GM19035 (cell line): ENCODE measurements at regions not wholly inside any gene's neighbourhood (a gene's known extent, or its start where the extent isn't known, plus 50 kb on each side); places are given as distances from the start of the nearest gene placed in this dataset.

Experiments used
- ATAC-seq: cut with Tn5 transposase; IDR thresholded peaks from one replicate; pipeline ENCODE4 v1.9.1; 2021; ENCODE audit not compliant: unreplicated experiment

DNA sequence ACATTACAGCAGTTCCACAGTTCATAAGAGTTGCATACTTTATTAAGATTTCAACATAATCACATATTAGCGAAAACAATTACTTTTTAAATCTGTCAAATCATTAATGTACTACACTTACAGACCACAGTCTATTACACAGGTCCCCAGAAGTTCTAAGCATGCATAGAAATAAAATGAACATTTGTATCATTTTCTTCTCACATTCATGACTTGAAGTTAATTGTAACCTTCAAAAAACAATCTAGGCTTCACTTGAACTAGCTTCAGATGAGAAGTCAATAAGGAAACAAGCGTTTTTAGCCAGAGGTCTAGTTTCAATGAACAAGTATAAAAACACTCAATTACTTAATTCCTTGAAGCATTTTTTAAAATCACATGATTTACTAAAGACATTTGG, 238.3 kb downstream of the HACE1 start:
- ATAC-seq, result no peak

DNA sequence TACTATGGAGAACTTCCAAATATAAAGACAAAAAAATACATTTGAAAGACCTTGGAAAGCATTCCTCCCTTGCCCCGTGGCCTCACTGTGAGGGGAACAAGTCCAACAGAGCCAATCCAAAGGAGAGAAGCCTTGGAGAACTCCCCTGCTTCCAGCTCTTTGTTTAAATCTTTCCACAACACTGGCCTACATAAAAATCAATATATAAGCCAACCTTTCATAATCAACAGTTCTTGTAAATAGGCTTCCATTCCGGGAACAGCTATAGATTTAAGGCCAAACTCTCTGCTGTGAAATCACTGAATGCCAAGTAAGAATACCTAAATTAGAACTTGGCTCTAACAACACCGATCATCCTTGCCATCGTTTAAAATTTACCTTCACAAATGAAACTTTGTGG, 242.1 kb downstream of the HACE1 start:
- no peak for ATAC-seq

DNA sequence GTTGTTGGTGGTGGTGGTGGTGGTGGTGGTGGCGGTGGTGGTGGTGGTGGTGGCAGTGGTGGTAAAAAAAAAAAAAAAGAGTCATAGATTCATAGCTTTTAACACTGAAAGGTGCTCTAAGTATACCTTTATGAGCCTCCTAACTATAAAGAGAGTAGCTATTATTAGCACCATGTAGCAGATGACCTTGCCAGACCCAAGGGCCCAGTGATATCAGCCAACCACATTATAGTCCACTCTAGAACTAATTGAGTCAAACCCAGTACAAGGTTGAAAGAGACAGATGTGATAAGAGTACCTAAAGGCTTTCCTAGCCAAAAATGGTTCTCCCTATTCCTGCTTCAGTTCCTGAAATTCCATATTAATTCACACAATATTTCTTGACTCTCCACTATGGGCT, 245.3 kb downstream of the HACE1 start:
- no peak for ATAC-seq

DNA sequence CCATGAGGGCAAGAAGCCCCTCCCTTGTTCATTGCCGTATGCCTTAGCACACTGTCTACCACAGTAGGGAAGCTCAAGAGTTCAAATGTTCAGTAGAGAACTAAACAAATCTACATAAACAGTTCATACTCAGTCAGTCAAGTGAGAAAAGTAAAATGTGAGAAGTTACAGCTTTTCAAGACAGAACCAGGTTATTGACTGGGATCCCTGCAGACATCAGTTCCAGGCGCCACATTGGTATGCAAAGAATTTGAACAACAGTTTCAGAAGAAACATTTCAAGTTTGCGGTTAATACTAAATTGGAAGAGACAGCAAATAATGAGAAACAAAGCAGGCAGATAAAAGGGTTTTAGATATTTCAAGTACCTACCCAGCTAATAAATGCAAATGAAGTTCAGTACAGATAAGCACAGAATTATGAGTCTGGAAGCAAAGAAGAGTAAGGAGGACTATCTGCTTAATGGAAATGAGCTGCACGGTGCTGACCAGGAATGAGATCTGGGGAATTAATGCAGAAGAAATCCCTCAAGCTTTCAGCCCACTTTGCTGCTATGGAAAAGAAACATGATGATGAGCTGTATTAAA, 246.2 kb downstream of the HACE1 start:
- ATAC-seq, result no peak

DNA sequence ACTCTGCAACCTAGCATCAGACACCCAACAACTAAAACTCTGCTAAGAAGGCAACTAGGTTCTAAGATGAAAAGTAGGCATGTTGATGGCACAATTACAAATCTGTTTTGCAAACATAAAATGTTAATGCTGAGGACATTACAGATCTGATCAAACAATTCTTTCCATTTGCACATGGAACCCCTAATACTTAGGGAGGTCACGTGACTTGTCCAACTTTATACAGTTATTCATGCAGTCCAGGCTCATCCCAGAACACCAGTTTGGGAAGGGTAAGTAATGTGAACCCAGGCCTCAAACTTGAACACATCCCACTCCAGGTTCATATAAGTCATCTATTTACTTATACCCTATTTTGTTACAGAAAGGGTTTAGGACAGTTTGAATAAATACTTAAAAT, 247.2 kb downstream of the HACE1 start:
- no peak for ATAC-seq

DNA sequence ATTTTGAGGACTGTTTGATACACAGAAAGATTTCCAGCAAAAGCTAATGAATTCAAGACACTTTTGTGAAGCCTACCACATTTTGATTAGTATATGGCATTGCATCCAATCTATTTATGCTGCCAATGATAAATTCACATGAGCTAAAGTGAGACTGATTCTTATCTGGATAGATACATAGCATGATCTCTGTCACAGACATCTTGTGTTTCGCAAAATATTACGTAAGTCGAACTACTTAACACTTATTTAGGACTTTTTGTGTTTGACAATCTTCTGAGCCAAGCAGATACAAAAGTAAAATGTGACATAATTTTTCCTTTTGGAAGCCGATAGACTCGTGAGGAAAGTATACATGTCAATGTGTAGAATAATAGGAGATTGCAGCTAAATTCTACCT, 251.6 kb downstream of the HACE1 start:
- ATAC-seq, result no peak

DNA sequence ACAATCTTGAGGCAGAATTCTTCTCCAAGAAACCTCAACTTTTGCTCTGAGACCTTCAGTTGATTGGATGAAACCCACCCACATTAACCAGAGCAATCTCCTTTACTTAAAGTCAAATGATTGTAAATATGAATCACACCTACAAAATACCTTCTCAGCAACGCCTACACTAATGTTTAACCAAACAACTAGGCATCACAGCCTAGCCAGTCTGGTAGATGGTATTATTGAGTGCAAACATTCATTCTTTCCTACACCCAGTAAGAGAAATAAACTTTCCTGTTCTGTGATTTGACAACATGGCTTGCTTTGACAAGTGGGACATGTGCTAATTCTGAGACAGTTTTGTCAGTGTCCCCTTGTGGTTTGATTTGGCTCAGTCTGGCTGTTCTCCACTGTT, 252.2 kb downstream of the HACE1 start:
- ATAC-seq, result no peak

DNA sequence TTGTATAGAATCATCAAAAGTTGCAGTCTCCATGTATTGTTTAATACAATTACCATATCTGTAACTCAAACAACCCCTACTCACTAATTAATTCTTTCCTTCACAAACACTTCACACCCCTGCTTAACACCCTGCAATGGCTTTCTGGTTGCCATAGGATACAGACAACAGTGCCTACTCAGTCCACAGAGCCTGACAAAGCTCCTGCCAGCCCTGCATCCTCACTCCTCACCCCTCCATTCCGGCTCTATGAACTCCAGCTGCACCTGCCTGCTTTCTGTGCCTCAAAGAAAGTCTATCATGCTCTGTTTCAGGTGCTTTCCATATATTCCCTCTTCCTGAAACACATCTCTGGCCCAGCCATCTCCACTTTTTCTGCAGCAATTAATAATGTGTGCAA, 253.4 kb downstream of the HACE1 start:
- no peak for ATAC-seq

DNA sequence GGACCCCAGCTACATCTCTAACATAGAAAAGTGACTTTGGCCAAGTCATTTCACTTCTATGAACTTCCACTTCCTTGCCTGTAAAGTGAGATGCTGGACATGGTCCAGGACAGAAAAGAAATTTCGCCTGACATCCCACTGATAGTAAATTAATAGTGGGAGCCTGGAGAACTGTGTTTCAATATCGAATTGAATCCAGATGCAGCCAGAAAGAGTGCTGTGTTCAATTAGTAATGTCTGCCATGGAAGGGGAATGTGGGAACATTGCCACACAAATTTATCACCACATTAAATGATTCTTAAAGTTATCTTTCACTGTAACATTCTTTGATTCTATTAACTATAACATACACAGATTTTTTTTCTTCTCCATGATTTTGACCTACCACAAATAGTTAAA, 255.0 kb downstream of the HACE1 start:
- ATAC-seq, result no peak

DNA sequence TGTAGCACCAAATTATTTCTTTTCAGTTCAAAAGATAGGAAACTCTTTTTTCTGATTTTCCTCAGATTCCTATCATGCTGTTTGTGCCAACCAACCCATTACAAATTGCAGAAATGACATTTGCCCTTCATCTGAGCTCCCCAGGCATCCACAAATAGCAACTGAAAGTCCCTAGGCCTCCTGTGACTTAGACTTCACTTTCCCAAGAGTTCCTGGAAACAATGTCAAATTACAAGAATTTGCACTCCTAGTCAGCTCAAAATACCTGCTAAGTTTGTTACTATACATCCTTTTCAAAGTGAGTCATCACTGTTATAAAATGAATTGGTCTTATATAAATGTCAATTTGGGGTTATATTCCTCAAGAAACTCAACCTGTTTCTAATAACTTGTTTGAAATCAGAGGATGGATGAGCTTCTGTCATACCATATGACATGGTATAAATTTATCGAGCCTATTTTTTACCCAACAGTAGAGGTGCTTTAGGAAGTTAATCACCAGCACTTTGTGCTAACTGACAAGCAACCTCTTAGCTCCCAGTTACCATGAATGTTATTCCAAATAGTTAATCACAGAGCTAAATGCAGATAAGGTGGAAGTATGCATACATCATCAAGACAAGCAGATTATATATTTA, 256.5 kb downstream of the HACE1 start:
- no peak for ATAC-seq

DNA sequence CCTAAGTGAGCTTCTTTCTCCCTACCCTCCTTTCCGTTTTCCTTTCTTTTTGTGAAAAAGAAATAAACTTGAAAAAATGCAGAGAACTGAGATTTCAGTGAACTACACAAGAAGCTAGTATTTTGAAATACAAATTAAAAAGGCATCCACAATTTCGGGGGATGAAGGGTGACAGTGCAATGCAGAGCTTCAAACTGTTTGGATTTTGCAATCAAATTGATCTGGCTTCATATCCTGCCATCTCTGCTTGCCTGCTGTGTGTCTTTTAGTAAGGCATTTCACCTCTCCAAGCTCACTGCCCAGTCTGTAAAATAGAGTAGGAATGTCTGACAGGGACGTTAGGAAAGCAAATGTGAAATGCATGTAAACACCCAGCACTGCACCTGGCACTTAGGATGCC, 258.0 kb downstream of the HACE1 start:
- no peak for ATAC-seq

DNA sequence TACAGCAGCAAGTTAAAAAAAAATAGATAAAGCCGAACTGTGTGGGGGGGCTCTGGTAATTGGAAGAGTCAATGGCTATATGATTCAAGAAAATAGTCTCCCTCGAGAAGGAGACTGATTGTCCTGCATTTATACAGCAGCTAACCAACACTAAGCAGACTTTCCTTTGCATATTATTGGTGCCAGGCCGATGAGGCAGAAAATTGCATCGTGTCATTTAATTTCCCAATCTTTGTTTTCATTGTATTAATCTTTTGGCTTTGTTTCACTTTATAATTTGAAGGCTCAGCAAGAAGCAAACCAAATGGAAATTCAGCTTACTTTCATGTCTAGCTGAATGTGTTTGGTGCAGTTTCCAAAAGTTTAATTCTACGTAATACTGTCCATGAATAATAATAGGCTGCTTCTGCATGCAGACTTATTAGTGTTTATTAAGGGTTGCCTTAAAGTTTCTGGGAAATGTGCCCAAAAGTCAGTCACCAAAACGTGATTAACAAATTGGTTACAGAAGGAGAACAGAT, 258.5 kb downstream of the HACE1 start:
- no peak for ATAC-seq

DNA sequence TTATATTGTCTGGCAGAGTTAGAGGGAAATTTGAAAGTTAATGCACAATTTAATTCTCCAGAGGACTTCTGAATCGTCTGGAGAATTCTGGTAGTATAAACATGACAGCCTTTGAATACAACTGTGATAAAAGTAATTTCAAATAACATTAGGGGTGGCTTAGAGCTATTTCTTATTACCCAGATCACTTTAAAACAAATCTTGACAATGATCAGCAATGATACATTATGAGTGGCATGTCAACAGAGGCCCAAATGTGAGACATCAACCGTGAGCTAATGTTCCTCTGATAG, 259.1 kb downstream of the HACE1 start:
- no peak for ATAC-seq

DNA sequence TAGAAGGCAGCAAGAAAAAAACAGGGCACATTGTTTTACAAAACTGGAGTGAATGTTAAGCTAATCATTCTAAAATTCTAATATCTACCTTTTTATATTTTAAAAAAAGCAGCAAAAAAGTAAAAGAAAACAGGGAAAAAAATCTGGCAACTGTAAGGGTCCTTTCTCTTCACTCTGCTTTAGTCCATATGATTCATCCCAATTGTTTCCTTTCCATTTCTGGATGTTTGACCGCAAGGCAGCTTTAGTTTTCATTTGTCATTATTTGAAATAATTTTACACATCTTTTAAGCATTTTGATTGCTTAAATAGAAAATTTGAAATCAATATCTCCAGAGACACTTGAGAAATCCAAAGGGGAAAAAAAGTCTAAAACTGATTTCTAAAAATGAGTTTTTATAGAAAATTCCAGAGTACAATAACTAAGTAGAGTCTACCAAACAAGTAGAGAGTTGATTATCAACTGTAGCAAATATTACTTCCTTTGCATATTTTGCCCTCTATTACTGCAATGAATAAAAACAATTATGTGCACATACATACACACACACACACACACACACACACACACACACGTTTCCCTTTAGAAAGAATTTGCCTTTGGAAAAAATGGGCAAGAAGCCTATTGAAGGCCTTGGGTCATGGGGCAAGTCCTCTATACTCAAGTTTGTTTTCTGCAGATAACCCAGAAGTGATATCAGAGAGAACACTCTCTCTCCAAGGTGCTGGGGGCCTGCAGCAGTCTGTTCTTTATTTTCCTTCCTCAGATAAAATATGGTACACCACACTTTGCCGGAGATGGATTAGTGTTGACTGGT, 259.7 kb downstream of the HACE1 start:
- no peak for ATAC-seq

DNA sequence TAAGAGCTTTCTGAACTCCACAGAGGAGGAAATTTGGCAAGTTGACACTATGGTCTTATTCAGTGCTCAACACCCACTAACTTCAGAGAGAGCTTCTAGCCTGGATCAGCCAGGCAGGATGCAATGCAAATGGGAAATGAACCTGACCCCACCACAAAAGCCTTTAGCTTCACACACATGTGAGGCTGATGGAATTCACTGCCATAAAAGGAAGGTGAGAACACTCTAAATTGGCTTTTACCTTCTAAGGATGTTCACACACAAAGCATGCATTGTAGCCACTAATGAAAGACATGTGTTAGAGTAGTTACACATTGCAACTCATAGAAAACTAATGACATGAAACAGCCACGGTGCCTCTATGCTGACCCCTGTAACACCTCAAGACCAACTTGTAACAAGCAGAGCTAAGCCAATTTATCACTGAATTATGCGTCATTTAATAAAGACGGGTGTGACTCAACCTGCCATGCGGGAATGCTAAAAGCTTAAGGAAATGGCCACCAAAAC, 262.1 kb downstream of the HACE1 start:
- no peak for ATAC-seq

DNA sequence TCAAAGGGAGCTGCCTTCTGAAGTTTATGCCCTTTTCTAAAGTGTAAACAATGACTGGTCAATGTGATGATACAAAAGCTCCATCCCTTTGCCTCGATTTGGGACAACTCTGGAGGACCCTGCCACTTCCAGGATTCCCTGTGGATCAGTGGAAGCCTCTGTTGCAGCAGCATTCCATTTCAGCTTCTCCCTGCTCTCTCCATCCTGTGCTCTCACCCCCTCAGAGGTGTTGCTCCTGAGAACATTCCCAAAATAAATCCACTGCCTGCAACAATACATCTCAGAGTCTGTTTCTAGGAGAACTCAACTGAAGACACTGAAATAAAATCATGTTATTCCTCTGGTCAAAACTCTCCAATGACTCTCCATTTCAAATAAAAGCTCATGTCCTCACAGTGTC, 263.6 kb downstream of the HACE1 start:
- ATAC-seq, result no peak

DNA sequence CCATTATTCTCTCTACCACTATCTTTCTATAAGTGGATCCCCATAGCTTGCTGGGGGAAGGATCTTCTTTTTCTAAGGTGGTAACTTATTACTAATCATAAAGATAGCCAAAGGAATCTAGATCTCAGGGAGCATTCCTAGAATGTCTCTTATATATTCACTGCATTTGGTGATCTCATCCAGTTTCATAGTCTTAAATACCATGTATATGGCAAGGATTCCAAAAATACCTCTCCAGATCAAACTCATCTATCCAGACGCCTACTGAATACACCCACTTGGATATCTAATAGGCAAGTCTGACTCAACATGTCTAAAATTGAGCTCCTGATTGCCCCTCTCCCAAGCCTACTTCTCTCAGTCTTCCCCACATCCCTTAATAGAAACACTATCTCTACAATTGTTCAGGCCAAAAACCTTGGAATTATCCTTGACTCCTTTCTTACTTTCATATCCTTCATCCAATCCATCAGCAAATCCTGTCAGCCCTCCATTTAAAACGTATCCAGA, 264.4 kb downstream of the HACE1 start:
- ATAC-seq, result no peak

DNA sequence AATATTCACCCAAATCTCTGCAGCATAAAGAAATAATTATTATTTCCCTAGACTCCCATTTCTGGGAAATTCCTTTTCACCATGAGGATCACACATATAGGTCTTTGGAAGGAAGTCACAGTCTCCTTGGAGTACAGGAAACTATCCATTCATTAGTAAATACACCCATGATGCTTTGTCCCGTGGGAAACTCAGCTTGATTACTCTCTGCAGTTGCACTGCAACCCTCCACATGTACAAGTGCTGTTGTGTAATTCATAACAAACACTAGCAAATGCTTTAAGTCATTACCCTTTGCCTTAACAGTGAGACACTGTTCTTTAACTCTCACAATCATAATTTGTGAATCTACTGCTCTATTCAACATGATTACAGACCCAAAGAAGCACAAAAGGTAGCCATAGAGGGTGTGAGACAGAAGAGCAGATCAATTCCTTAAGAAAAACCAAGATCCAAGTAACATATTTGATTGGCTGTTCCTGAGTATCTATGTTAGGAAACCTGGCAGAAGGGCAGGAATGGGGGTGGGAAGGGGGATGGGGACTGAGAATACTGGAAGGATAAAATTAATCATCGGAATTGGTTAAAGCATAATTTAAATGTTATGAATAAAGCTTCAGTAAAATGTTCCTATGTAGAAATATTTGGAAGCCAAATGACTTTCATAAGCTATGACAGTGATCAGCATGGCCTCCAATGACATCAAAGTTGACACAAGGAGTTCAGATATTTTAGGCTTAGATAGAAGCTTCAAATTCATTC, 268.0 kb downstream of the HACE1 start:
- no peak for ATAC-seq

DNA sequence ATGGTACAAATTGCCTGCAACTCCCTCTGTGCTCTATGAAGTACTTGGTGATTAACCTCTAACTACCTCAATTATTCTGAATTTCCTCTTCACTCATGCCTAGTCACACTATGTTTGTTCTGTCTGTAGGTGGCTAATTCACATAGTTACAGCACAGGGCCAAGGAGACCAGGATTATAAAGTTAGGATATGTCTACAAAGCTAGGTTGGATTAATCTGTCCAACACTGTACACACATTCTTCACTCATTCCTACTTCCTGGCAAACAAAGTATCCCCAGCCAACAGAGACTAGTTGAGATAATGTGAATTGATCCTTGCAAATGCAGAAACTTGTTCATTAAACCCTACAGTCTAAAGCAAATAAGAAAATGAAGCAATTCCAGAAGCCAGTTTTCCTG, 269.8 kb downstream of the HACE1 start:
- no peak for ATAC-seq

DNA sequence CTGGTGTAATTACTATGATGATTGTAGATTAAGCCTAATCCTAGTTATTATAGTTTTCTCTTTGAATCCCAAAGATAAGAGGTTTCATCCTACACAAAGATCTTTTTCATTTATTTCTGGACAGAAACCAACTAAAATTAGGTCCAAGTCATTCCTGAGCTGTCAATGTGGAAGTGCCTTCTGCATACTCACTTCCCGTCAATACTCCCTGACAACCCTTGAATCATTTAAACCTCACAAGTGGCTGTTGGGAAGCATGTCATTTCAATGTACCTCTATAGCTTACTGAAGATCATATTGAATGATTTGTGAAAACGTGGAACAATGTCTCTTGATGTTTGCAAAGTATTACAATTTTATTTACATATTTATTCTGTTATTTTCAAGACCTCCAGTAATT, 274.1 kb downstream of the HACE1 start:
- no peak for ATAC-seq

DNA sequence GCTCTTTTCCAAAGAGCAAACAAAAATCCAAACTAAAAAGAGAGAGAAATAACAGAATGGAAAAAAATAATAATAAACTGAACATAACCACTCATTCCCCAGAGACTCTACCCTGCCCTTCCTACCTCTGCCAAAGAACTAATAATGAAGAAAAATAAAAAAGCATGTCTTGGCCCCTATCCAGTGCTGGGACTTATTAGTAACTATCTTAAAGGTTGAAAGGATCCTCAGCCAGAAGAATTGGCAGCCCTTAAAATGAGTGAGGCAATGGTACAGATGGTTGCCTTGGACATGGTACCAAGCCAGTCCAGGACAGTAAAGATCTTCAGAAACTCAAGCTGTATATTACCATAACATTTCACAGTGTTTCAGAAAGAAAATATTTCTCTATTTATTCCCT, 279.3 kb downstream of the HACE1 start:
- no peak for ATAC-seq
